NCI-H510A treated with DMSO at 0.1 percent for 48 hours (cell line): ENCODE measurements at regions not wholly inside any gene's neighbourhood (a gene's known extent, or its start where the extent isn't known, plus 50 kb on each side); places are given as distances from the start of the nearest gene placed in this dataset.

Experiments
- DNase-seq: peaks from one replicate; lab custom pipeline; 2025; lab: John Stamatoyannopoulos, UW

- no peak for DNase-seq
Measured at GRCh38 chr18:24672165-24672941, 211.9 kb downstream of the HRH4 start.

DNA sequence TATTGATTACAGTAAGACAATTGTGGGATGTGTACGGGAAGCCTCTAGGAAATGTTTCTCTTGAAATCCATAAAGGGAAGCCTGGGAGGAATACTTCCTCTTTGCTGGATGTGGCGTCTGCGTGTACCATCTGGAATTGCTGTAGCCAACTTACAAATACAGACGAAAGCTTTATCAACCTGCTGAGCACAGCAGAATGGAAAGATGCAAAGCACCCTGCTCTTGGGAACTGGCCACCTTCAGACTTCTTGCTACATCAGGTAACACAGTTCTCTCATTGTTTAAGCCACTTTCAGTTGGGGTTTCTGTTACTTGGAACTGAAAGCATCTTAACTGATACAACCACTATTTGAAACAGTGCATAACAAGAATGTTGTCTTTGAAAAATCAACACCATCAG, 213.8 kb downstream of the HRH4 start:
- DNase-seq, result no peak

- DNase-seq, result no peak
Measured at GRCh38 chr18:24674605-24675004, 214.2 kb downstream of the HRH4 start.

DNA sequence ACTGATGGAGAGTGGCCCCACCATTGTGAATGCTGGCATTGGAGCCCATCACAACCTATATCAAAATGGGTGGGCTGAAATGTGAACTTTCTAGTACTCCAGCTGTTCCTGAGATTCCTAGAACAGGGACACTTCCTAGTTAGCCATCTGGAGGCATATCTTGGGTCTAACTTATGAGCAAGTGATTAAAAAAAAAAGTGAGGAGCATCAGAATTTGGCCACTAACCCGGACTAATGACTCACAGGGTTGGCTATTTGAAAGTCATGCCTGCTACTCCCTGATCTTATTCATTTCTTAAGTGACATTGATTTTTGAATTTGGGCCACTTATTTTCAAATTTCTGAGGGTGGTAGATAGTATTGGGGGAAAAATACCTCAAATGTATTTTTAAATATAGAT, 216.6 kb downstream of the HRH4 start:
- DNase-seq, result no peak

DNA sequence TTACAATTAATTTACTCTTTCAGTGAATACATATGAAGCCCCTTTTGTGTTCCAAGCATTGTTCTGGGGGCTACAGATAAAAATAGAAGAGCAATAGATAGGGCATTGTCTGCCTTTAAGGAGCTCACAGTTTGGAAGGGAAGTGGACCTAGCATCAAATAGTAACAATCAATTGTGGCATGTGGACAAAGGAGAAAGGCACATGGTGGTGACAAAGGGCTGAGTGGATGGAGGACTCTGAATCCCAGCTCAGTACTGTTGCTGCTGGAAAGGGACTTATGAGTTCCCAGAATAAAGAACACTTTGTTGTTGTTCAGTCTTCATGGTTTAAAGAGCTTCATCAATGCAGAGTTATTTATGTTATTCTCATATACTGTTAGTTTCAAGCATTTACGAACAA, 217.7 kb downstream of the HRH4 start:
- no peak for DNase-seq

- DNase-seq, result no peak
Measured at GRCh38 chr18:24678626-24679025, 218.2 kb downstream of the HRH4 start.

DNA sequence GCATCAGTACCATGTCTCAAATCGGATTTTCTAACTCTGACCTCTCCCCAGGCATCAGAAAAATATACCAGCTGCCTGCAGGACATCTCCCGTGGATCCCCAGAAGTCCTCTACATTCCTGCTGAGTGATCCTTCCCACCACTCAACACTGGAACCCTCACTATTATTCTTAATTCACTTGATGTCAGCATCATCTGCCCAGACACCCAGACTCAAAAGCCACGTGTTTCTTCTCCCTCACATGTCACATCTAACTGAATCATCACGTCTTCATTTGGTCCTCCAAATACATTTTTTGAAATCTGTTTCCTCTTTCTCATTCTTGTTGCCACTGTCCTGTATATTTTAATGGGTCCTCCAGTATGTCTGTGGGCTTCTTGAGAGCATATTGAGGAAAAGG, 218.6 kb downstream of the HRH4 start:
- DNase-seq, result no peak

GRCh38 chr18:24683925-24684324, 223.5 kb downstream of the HRH4 start:
- DNase-seq, result no peak

DNA sequence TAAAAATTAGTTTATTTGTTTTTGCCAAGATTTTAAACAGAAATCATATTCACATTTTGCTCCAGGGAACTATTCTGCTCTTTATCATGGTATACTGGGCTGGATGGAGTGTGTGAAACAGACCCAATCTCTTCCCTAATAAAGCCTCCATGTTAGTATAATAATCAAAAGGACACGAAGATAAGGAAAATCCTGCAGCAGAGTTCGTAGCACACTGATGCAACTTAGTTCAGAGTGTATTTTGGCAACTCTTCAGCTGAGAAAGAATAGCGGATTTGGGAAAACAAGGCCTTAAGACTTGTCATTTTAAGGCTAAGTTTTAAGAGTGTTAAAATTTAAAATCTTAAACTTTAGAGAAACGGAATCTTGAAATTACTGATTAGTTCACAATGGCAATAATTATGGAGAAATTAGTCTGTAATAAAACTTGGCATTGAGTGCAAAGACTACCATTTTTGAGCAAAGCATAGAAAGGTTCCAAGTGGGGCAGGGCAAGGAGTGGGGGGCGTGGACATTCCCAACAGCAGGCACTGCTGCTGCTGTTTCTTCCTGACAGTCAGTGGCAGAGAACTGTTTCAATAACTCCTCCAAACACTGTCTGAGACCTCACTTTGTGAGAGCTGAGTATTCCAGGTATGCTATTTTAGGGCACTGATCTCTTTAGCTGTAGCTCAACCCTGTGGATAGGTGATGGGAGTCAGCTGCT, 225.0 kb downstream of the HRH4 start:
- no peak for DNase-seq

- peak; percentile 6 for DNase-seq
Measured at GRCh38 chr18:24695168-24695567, 234.7 kb downstream of the HRH4 start.

DNA sequence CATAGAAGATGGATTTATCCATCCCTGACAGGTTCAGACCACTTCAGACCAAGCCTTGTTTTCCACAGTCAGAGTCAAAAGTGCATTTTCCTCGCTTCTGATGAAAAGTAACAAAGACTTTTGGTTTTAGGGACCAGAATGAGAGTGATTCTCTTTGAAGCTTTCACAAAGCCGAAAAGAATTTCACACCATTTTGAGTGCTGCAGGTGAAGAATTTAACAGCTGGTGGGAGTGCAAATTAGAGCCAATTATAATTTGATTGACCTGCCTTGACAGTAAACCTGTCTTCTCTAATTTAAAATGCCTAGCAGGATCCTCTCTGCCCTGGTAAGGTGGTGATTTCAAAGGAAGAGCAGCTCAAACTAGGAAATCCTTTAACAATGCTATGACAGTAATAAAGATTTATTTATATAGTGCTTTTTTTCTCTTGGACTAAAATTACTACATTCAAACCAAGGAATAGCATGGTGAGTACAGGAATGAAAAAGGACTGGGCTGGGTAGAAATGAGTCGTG, 241.6 kb downstream of the HRH4 start:
- DNase-seq, result no peak

GRCh38 chr18:24703316-24703715, 242.9 kb downstream of the HRH4 start:
- no peak for DNase-seq

DNA sequence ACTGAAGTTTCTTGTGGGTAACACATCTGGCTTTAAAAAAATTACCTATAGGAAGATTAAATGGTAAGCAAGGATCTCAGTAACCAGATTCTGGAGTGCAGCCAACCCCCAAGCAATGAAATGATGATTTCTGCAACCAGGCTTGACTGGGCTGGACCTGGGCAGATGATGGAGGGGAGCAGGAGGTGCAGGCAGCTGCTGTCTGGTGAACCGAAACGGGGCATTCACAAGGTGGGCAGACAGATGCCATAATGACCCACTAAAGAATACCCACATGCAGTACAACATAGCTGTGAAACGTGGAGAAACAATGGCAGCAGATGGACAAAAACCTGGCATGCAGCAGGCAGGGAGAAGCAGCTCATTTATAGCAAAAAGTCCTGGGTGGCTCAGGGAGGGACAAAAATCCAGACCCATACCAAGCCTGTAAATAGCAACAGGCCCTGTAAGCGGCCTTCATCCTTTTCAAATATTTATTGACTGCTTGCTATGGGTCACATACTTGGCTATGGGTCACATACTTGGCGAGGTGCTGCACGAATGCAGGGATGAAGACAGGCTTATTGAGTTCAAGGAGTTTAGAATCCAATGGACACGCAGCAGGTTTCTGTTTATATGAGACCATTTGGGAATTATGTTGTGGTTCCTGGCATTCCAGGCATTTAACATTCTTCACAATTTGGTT, 244.7 kb downstream of the HRH4 start:
- DNase-seq, result no peak

GRCh38 chr18:24710474-24710873, 250.0 kb downstream of the HRH4 start:
- no peak for DNase-seq

- no peak for DNase-seq
Measured at GRCh38 chr18:24719791-24720190, 259.4 kb downstream of the HRH4 start.

GRCh38 chr18:24721388-24721787, 261.0 kb downstream of the HRH4 start:
- DNase-seq, result no peak

DNA sequence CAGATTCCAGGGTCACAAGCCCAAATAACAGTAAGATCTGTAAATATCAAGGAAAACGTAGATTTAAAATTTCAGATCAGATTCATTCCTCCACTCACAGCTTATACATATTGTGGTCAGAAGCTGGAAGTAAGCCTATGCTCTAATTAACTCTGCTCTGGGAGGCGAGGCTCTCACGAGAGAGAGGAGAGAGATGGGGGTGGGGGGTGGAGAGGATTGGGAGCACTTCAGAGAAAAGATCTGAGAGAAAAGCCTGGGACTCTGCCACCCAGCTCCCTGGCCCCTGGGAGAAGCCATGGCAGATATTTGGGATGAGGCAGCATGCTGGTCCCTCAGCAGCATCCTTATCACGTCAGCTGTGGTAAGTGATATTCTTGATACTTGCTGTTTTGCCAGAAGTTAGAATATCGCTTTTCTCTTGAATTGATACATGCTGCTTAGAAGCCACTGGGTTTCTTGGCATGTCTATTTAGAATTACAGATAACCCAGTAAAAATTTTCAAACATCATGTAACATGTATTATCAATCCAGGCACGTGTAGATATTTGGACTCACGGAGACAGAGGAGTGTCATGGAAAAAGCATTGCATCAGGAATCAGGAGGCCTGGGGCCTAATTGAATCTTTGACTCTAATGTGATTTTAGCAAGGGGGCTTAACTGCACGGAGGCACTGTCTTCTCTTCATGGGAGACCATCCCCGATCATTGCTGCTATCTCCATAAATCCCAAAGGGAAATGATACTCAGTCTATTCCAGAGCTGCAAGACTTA, 265.4 kb downstream of the HRH4 start:
- no peak for DNase-seq

GRCh38 chr18:24726727-24727492, 266.5 kb downstream of the HRH4 start:
- peak; percentile 78 for DNase-seq

DNA sequence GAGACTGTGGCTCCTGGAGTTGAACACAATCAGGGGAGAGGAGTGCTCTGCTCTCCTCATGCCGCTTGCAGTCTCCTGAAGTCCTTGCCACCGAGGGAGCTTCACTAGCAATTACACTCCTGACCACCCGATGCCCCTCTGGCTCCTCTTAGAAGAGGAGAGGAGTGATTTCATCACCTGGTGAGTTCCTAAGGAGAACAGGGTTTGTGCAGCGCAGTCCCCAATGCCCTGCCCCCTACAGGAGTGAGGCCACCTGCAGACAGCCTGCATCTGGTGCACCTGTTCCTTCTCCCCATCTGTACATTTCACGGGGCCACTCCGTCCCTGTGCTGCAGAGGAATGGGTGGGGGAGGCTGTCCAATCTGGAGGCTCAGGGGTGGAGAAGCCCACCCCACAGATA, 267.2 kb downstream of the HRH4 start:
- DNase-seq, result no peak

GRCh38 chr18:24731158-24731557, 270.7 kb downstream of the HRH4 start:
- DNase-seq, result no peak

DNA sequence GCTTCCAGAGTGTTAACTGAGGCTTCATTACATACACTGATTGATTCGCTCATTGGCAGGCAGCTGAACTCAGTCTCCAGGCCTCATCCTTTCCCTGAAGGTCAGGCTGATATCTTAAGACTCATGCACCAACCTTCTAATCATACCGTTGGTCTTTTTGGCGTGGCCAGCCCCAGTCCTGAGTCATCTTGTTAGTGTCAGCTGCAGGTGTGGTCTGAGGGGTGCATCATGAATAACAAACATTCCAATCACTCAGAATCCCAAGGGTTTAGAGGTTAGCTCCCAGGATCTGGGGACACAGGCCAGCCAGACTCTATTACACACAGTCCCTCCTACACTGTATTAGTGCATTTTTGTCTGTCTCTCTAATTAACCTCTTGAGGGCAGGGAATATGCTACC, 271.5 kb downstream of the HRH4 start:
- DNase-seq, result no peak
